ENCODE measurements at regions not wholly inside any gene's neighbourhood (a gene's known extent, or its start where the extent isn't known, plus 50 kb on each side); places are given as distances from the start of the nearest gene placed in this dataset.

- TF ChIP-seq CTCF (IDR thresholded peaks at IDR 0.05) (no peak), EP300 (IDR thresholded peaks at IDR 0.05) (no peak), POLR2AphosphoS5 (IDR thresholded peaks at IDR 0.05) (no peak), POLR2A (IDR thresholded peaks at IDR 0.05) (no peak)
Measured at GRCh38 chr6:165895421-165896165, 232.6 kb upstream of the PDE10A start.
